ENCODE measurements at regions not wholly inside any gene's neighbourhood (a gene's known extent, or its start where the extent isn't known, plus 50 kb on each side); places are given as distances from the start of the nearest gene placed in this dataset.
A peak's percentile ranks its signal among the peaks of the same experiment; 100 is the strongest.

DNA sequence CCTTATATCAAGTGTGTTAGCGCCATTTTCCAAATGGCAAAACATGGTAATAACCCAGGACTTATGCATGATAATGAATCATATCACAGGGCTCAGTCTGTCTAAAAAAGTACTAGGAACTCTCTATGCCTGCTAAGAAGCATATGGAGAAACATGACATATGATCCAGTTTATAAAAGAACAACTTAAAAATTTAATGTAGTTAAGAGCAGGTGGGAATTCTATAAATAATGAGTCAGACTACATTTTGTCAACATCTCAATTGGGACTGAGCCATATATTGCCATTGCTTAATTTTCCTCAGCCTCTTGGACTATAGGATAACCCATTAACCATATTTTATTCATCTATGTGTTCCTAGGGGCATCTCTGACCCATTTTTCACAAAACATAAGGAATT is 360.4 kb upstream of the AGA start:
- Histone ChIP-seq H3K9me1 (ENCODE audit: insufficient read depth, low read length) (no peaks in the 10 kb centered on the region), H3K4me1 (ENCODE audit: control insufficient read depth, insufficient read depth, low read length) (no peaks in the 10 kb centered on the region), H3K4me2 (ENCODE audit: low read depth, low read length) (no peak overlapping the region), H4K5ac (ENCODE audit: low read depth, low read length) (no peak overlapping the region), H3K27ac (ENCODE audit: insufficient read depth, low read length) (no peak overlapping the region), H3K9me3 (ENCODE audit: control insufficient read depth, insufficient read depth, low read length) (no peaks in the 10 kb centered on the region), H3K23ac (ENCODE audit: low read depth, low read length) (no peak overlapping the region), H3K56ac (ENCODE audit: extremely low read depth, insufficient read depth, low read length) (no peak overlapping the region), H2BK15ac (ENCODE audit: low read depth, low read length) (no peak overlapping the region), H3K4me3 (ENCODE audit: insufficient read depth, low read depth, low read length) (no peak overlapping the region), H2AK5ac (ENCODE audit: low read depth, low read length) (no peak overlapping the region), H3K36me3 (ENCODE audit: control insufficient read depth, insufficient read depth, low read length) (no peaks in the 10 kb centered on the region), H4K20me1 (ENCODE audit: insufficient read depth, low read length) (no peaks in the 10 kb centered on the region), H4K91ac (ENCODE audit: insufficient read depth, low read depth, low read length) (no peak overlapping the region), H2BK20ac (ENCODE audit: low read depth, low read length) (no peak overlapping the region), H2AK9ac (replicated peaks; ENCODE audit: low read depth, low read length, poor library complexity) (no peak overlapping the region), H4K8ac (ENCODE audit: low read depth in 2 of 2, low read length in 2 of 2) (no peak overlapping the region), H2BK5ac (ENCODE audit: low read depth, low read length, poor library complexity, severe bottlenecking) (no peak overlapping the region), H2AFZ (replicated peaks; ENCODE audit: low read length, poor library complexity) (no peak overlapping the region), H3K79me1 (ENCODE audit: low read depth in 1 of 2, low read length in 2 of 2) (no peaks in the 10 kb centered on the region), H3K4ac (ENCODE audit: low read depth, low read length) (no peak overlapping the region), H3K9ac (ENCODE audit: low read depth, low read length) (no peak overlapping the region), H3K27me3 (ENCODE audit: control insufficient read depth, insufficient read depth, low read length) (no peaks in the 10 kb centered on the region), H3K14ac (replicated peaks; ENCODE audit: low read depth, low read length) (no peak overlapping the region), H2BK120ac (ENCODE audit: low read depth, low read length) (no peak overlapping the region), H3K18ac (ENCODE audit: low read depth, low read length) (no peak overlapping the region)
- ChIA-PET POLR2A (ENCODE audit: unreplicated experiment) (no interaction called here), CTCF (no interaction called here)
- no TSS peak for BruUV-seq (replicated peaks)
- WGBS, 2 experiments (ENCODE audit: extremely low coverage in 2 of 2, insufficient read length in 1 of 2): no CpG with 5 or more reads among the region's 1 CpG
- intact Hi-C loops (cut with micrococcal nuclease) (no loop called here), in situ Hi-C loops (cut with MboI; ENCODE audit: low sequenced_read_pairs) (no loop called here), dilution Hi-C loops (cut with HindIII; ENCODE audit: low sequenced_read_pairs, unreplicated experiment) (no loop called here)
- ATAC-seq (ENCODE audit: low read depth) (no peak), DNase-seq (peak; percentile 9)
- TF ChIP-seq BHLHE40 (IDR thresholded peaks at IDR 0.05; ENCODE audit: low read depth, low read length): no peak

All from IMR-90 (cell line).